ENCODE measurements at regions not wholly inside any gene's neighbourhood (a gene's known extent, or its start where the extent isn't known, plus 50 kb on each side); places are given as distances from the start of the nearest gene placed in this dataset.

DNA sequence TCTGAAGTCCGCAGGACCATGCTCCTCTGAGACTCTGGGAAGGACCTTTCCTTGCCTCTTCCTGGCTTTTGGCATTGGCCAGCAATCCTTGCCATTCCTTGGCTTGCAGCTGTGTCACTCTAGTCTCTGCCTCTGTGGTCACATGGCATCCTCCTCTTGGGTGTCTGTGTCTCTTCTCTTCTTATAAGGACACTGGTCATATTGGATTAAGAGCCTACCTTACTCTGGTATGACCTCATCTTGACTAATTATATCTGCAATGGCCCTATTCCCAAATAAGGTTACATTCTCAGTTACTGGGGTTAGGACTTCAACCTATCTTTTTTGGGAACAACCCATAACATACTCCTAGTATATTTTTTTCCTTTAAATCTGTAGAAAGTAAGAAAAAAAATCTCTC, 49.9 kb upstream of the GTSF1L start:
- no peak for TF ChIP-seq EP300 (IDR thresholded peaks at IDR 0.05)
- TF ChIP-seq, protein P1, sequence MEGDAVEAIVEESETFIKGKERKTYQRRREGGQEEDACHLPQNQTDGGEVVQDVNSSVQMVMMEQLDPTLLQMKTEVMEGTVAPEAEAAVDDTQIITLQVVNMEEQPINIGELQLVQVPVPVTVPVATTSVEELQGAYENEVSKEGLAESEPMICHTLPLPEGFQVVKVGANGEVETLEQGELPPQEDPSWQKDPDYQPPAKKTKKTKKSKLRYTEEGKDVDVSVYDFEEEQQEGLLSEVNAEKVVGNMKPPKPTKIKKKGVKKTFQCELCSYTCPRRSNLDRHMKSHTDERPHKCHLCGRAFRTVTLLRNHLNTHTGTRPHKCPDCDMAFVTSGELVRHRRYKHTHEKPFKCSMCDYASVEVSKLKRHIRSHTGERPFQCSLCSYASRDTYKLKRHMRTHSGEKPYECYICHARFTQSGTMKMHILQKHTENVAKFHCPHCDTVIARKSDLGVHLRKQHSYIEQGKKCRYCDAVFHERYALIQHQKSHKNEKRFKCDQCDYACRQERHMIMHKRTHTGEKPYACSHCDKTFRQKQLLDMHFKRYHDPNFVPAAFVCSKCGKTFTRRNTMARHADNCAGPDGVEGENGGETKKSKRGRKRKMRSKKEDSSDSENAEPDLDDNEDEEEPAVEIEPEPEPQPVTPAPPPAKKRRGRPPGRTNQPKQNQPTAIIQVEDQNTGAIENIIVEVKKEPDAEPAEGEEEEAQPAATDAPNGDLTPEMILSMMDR (IDR thresholded peaks at IDR 0.05), result no peak
- no peak for TF ChIP-seq POLR2A (IDR thresholded peaks at IDR 0.05)

Measured in upper lobe of left lung (tissue), 4 donors.